GM18520 (cell line): ENCODE measurements at regions not wholly inside any gene's neighbourhood (a gene's known extent, or its start where the extent isn't known, plus 50 kb on each side); places are given as distances from the start of the nearest gene placed in this dataset.
"Not testable (repeated sequence)": the region's sequence is repeated elsewhere in the genome, so short reads cannot be mapped to it uniquely, and the experiment has no call there.

Experiments used
- ATAC-seq: cut with Tn5 transposase; IDR thresholded peaks from one replicate; pipeline ENCODE4 v1.9.1; 2021; ENCODE audit not compliant: unreplicated experiment

GRCh38 chr19:28640506-28640905 lies 572.4 kb downstream of the UQCRFS1 start:
- no peak for ATAC-seq

DNA sequence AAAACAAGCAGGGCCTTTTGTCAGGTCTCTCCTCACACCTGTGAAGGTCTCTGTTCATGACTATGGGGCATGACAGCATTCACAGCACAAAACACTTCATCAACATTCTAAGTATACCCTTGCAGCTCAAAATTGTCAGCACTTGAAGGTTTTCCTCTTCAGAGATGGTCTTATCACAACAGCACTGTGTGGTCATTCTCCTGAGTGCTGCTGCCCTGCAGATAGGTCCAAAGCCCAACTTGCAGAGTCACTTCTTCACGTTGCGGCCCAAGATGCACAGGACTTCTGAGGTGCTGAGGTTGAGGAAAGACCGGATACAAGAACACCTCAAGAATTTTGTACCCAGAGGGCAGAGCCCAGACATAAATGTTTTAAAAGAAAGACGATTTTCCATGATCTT lies 574.5 kb downstream of the UQCRFS1 start:
- ATAC-seq, result no peak

DNA sequence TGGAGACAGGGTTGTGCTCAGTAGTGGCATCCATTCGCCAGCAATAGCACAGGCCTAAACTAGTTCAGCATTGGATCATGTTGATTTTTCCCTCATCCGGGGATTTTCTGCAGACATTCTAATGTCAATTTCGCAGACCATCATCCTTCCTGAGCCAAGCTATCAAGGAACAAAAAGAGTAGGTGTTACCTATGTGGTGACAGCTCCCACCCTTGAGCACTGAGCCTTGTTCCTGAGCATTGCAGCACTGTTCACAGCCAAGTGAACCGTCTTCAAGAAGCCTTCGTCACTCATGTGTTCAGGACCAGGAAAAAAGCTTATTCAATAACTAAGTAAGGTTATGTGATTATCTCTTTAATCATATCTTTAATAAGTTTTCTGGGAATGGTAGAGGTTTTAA lies 576.2 kb downstream of the UQCRFS1 start:
- ATAC-seq, result no peak

GRCh38 chr19:28636016-28636629 lies 576.8 kb downstream of the UQCRFS1 start:
- ATAC-seq, result no peak

DNA sequence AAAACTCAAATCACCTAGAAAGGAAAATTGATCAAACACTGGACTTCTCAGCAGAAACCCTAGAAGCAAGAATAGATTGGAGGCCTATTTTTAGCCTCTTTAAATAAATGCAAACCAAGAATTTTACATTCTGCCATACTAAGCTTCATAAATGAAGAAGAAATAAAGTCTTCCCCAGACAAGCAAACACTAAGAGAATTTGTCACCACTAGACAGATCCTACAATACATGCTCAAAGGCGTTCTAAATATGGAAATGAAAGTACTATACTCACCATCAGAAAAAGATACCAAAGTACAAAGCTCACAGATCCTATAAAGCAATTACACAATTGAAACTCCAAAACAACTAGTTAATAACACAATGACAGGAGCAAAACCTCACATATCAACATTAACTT lies 578.1 kb downstream of the UQCRFS1 start:
- ATAC-seq, result no peak

DNA sequence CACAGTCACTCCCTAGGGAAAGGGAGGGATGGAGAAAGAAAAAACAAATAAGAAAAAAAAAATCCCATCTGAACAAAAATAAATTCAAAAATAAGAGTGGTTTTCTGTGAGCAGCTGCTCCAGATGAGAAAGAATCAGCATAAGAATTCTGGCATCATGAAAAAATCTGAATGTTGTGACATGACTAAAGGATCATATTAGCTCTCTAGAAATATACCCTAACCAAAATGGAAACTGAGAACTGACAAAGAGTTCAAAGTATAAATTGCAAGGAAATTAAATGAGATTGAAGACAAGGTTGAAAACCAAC lies 579.0 kb downstream of the UQCRFS1 start:
- no peak for ATAC-seq

DNA sequence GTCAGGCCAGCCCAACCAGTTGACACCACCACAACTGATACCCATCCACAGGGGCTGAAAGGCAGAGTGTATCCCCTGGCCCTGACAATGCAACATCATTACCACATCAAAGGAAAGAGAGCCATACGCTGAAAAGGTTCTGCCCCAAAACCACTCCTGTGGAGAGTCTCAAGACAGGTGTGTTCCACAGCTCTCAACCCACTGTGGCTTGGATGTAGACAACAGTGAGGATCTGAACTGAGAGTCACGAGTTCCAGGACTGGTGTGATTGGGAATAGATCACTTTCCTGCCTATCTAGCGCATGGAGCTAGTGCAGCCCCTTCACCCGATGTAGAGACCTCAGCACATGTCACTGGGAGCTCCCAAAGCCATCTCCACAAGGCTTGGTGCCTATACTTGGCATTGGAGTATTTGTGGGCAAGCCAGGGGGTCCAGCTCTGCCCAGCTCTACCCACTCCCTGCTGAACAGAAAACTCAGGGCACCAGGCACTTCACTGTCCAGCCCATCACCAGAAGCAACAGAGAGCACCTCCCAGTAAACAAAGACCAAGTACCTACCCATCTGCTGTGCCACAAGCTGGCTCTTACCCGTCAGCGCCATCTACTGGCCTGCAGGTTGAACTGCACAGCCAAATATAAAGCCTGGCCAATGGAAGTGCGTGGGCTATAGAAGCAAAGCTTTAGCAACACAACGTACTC lies 579.5 kb downstream of the UQCRFS1 start:
- ATAC-seq, result no peak

DNA sequence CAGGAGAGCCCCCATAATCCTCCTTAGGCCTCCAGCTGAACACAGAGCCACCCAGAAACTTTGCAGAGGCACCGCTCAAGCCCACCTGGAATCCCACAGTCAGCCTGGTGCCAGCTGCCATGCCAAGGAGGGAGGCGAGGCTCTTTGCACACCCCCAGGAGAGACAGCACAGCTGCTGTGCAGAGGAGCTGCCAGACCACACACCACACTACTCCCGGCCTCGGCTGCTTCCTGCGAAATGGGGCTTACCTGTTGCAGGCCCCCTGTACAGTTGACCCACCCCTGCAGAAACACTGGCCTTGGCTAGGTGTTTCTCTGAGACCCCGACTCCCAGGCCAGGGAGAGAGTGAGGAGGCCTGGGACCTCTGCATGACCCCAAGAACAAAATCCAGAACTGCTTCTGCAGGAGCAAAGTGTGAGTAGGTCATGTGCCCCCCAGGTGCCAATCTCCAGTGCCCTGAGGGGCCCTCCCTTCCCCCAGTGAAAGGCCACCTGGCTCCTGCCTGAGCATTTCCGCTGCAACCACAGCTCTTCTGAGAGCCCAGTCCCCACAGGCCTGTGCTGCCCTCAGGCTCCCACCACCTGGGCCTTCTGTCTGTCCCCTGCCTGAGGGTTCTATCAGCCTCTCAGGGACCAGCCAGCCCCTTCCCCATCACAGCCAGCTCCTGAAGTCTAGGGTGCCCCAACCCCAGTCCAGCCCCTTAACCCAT lies 580.4 kb downstream of the UQCRFS1 start:
- no peak for ATAC-seq

DNA sequence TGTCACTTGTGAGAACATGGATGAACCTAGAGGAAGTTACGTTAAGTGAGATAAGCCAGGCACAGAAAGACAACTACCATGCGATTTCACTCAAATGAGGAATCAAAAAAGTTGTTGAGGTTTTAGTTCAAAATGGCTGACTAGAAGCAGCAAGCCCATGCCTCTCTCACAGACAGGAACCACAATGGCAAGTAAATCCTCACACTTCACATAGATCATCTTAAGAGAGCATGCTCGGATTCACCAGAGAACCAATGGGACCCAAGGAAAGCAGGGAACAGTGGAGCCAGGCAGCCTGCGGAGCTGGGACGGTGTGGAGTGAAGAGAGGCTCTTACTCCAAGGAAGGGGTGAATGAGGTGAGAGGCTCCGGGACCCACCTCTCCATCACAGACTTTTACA lies 581.0 kb downstream of the UQCRFS1 start:
- no peak for ATAC-seq

GRCh38 chr19:28627669-28628068 lies 585.3 kb downstream of the UQCRFS1 start:
- ATAC-seq, result no peak

GRCh38 chr19:28626407-28626806 lies 586.5 kb downstream of the UQCRFS1 start:
- ATAC-seq, result not testable (repeated sequence)

- no peak for ATAC-seq
Measured at GRCh38 chr19:28619816-28620429, 593.0 kb downstream of the UQCRFS1 start.

DNA sequence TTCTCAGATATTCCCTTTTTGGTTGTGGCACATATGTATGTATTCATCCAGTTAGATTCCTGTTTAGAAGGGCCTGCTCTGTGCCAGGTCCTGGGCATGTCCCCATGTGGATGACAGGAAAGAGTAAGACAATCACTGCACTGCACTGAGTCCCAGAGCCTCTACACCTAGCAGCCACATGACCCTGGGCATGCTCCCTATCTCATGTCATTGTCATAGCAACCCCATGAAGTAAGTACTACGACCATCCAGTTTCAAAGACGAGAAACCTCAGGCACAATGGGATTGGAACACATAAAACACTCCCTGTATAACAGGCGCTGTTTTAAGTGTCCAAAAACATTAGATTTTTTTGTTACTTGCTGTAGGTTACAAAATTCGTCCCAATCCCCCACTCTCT lies 594.4 kb downstream of the UQCRFS1 start:
- ATAC-seq, result no peak

- no peak for ATAC-seq
Measured at GRCh38 chr19:28615966-28616365, 597.0 kb downstream of the UQCRFS1 start.

GRCh38 chr19:28615546-28615916 lies 597.4 kb downstream of the UQCRFS1 start:
- no peak for ATAC-seq

DNA sequence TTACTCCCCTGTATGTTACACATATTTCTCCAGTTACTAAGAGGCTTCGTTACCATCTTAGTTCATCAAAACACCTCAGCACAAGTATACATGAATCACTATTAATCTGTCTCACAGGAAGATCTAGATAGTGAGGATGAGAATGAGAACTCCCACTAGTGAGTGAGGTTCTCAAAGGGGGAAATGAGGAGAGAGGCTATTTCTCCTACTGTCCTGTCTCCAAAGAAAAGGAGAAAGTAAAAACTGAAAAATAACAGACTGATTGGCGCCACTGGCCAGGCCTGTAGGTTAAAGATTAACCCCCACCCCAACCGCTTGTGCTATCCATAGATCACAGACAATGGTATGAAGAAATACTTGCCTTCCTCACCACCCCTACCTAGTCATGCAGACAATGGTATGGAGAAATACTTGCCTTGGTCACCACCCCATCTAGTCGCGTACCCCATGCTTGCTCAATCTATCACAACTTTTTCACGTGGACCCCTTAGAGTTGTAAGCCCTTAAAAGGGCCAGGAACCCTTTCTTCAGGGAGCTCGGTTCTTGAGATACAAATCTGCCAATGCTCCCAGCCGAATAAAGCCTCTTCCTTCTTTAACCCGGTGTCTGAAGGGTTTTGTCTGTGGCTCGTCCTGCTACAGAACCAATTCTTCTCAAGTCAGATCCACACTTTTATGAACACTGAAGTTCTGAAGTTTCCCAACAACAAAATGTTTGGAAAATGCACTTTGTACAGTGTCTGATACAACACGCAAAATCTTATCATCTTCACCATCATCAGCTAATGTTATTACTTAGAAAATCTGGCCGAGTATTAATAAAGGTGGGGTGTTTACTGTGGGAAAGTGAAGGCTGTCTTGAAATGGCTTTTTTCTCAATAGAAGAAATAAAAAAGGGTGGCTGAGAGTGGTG lies 598.1 kb downstream of the UQCRFS1 start:
- no peak for ATAC-seq

DNA sequence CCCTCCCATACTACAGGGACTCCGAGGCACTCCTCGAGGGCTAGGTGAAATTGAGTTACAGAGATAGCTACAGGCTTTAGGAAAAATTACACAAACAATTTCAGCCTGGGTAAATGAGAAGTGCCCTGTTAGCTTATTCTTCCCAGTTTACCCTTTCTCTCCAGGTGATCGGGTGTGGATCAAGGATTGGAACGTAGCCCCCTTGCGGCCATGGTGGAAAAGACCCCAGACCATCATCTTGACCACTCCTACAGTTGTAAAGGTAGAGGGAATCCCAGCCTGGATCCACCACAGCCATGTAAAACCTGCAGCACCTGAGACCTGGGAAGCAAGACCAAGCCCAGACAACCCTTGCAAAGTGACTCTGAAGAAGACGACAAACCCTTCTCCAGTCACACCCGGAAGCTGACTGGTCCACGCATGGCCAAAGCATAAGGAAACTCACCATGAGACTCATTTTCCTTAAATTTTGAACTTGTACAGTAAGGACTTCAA lies 600.6 kb downstream of the UQCRFS1 start:
- no peak for ATAC-seq

DNA sequence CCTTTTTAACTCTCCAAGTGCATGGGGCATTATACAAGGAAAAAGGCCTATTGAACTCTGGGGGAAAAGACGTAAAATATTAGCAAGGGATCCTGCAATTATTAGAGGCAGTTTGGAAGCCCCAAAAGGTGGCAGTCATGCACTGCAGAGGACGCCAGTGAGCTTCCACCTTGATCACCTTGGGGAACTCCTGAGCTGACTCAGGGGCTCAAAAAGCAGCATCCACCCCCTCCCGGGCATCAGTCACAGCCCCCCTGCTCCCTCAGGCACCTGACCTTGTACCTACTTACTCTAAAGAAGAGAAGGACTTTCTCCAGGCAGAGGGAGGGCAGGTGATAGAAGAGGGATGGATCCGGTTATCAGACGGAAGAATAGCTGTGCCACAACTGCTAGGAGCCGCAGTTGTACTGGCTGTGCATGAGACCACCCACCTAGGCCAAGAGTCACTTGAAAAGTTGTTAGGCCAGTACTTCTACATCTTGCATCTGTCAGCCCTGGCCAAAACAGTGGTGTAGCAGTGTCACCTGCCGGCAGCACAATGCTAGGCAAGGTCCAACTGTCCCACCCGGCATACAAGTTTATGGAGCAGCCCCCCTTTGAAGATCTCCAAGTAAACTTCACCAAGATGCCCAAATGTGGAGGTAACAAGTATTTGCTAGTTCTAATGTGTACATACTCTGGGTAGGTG lies 601.6 kb downstream of the UQCRFS1 start:
- not testable (repeated sequence) for ATAC-seq

DNA sequence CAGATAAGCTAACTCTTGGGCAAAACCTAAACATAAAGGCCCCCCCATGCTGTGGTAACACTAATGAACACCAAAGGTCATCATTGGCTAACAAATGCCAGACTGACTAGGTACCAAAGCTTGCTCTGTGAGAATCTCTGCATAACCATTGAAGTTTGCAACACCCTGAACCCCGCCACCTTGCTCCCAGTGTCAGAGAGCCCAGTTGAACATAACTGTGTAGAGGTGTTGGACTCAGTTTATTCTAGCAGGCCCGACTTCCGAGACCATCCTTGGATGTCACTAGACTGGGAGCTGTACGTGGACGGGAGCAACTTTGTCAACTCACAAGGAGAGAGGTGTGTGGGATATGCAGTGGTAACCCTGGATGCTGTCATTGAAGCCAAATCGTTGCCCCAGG lies 602.2 kb downstream of the UQCRFS1 start:
- no peak for ATAC-seq

- ATAC-seq, result no peak
Measured at GRCh38 chr19:28609944-28610343, 603.0 kb downstream of the UQCRFS1 start.
